HG03571 (cell line): ENCODE measurements at regions not wholly inside any gene's neighbourhood (a gene's known extent, or its start where the extent isn't known, plus 50 kb on each side); places are given as distances from the start of the nearest gene placed in this dataset.

Experiments used
- ATAC-seq: cut with Tn5 transposase; IDR thresholded peaks from one replicate; pipeline ENCODE4 v1.9.1; 2021; ENCODE audit not compliant: unreplicated experiment

- no peak for ATAC-seq
Measured at GRCh38 chr20:60868316-60868891, 383.7 kb upstream of the CDH4 start.

- ATAC-seq: no peak
Measured at GRCh38 chr20:60869087-60869486, 383.0 kb upstream of the CDH4 start.

DNA sequence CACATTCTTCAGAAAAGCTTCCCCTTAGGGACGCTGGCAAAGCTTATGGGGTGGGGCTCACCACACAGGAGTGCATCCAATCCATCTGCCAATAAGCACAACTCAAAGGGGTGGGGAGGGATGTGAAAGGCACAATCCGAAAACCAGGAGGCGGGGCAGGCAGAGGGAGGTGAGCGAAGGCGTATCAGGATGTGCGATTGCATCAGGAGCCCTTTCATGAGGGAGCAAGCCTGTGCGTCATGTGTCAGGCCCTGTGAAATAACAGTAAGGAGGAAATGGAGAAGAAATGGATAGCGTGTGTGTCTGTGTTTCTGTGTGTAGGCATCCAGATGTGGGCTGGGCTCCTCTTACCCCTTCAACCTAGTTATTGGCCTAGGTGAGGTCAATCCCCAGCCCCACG is 382.4 kb upstream of the CDH4 start:
- no peak for ATAC-seq

DNA sequence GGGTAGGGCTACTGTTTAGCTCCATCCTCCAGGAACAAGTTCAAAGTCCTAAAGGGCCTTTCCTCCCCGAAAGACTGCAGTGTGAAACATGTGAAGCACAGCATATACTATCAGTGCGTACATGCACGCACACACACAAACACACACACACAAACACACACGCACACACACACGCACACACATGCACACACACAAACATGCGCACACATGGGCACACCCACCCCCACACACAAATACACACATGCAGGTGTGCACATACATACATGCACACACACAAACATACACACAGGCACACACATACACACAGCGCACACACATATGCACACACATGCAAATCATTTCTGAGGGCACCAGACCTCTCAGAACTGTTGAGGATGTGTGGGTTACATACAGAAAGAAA is 382.0 kb upstream of the CDH4 start:
- no peak for ATAC-seq

DNA sequence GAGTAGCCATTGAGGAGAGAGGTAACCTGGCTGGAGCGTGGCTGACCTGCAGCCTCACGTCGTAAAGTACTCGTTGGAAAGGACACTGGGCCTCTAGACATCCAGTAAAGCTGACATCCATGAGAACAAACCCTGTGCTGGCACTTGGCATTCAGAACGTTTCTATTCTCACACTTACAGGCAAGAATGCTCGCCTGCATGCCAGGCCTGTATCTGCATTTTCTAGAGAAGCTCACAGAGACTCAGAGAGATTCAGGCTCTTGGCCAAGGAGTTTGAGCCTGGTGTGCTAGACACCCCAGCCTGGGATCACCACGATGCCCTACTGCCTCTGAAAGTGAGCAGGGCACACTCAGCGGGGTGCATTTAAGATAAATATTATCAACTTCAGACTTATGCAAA is 379.8 kb upstream of the CDH4 start:
- no peak for ATAC-seq

DNA sequence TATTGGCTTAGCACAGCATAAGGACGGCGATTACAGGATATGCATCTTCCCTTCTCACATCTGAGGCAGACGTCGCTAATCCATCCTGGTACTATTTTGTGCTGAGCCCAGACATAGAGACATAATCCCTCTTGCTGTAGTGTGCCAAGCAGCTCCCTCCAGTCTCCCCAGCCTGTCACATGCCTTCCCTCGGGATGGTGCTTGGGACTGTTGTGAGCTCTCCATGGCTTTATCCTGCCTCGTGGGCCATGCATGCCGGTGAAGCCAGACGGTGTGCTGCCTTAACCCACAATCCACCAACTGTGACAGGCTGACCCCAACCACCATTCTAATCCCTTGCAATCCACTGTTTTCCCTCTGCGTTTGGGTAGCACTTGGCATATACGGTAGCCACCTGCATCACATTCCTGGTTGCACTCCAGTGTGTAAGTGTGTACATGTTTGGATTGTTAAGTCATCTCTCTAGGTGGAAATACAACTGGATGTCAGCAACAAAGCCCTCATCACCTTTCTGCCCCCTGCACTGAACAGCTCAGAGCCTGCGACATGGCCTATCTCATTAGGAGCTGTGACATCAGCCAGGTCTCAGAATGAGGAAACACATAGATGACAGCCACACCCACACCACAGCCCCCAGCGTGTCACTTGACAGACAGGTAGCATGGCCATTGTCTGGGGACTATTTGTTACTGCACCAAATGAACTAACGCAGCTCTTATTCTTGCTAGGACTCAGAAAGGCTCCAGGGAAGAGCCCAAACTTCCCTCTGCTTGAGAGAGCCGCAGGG is 374.8 kb upstream of the CDH4 start:
- no peak for ATAC-seq

DNA sequence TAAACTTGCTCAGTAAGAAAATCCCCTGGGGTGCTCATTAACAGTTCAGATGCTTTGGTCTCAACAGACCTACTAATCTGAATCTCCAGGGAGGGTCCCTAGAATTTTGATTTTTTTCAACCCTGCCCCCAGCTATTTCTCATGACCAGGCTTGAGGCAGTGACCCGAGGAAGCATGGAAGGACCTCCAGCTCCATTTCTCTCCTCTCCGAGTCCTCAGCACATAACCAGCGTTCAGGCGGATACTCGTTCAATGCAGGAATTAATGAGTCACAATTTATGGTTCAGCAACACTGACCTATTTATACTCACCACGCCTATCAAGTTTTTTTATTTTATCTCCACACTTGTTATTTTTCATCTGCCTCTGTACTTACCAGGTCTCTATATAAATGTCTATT is 369.2 kb upstream of the CDH4 start:
- ATAC-seq: no peak

DNA sequence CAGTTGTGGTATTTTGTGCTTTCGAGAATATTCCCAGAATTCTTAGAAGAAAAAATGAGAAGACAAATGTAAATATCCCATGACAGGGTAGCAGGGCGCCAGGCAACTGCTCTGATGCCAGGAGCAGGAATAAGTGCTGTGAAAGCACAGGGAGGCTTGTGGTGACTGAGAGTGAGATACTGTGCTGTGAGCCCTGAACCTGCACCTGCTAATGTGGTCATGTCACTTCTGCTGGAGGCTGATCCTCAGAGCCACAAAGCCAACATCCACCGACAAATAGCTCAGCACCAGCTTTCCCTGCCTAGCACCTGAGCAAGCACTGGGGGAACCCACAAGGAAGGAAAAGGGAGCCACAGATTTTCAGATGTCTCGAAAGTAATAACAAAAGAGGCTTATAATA is 368.6 kb upstream of the CDH4 start:
- ATAC-seq: no peak

GRCh38 chr20:60884277-60884676 is 367.8 kb upstream of the CDH4 start:
- no peak for ATAC-seq

GRCh38 chr20:60888771-60889170 is 363.3 kb upstream of the CDH4 start:
- no peak for ATAC-seq

- no peak for ATAC-seq
Measured at GRCh38 chr20:60892095-60892813, 359.8 kb upstream of the CDH4 start.

DNA sequence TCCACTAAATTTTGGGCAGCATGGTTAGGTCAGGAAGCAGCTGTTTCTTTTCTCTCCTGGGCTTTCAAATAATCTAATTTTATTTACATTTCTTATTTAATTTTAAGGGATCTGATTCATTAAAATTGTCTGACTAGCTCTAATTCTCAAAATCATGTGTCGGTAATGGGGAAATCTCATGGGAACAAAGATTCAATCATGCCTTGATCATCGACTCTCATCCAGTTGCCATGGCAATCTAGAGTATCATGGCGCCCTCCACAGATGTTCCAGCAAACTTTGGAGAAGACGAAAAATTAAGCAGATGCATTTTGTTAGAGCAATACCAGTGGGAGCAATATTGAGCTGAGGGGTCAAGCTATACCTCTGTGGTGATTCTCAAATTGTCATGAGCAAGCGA is 358.0 kb upstream of the CDH4 start:
- no peak for ATAC-seq

GRCh38 chr20:60895363-60896079 is 356.5 kb upstream of the CDH4 start:
- no peak for ATAC-seq

DNA sequence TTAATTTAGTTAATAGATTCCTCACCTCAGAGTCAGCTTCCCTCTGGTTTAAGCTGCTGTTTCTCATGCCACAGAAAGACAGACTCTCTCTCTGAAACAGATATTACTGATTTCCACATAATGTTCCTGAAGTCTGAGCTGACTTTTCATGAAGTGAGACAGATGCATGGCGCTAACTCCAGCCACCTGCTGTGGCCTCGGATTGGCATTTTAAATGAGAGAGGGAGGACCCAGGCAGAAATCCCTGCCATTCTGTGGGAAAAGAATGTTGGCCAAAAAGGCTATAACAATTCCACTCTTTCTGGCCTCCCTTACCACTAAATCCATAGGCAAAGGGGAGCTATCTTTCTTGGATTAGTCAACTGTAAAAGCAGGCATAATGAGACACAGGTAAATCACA is 354.1 kb upstream of the CDH4 start:
- no peak for ATAC-seq

DNA sequence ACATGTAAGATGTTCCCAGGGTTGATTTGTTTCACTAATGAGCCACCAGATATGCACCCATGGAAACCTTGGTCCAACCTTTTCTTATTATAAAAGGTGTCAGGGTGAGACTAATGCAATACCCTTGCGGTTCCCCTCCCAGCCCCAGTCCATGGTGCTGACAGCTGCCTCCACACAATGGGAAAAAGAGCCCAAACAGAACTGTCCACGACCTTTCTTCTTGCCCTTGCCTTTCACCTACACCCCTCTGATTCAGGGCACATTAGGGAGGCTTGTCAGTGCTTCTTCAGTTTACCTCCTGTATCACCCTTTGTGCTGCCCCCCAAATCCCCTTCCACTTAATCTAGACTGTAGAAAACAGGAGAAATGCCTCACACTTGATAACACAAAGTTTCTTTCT is 352.7 kb upstream of the CDH4 start:
- no peak for ATAC-seq

DNA sequence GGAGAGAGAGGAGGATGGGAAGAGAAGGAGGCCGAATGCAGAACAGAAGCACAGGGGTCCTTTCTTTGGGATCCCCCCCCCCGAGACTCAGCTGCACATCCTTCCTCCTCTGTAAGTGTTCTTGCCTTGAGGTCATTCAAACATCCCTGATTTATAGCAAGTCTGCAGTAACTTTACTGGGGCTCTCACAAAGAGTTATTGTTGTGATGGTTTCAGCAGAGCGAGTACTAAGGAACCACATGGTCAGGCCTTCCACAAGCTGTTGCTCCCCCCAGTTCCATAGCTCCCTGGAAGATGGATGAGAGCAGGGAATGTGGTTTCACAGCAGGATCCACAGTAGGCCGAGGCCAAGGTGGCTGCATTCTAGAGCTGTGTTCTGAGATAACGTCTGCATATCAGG is 351.4 kb upstream of the CDH4 start:
- ATAC-seq: no peak

- ATAC-seq: no peak
Measured at GRCh38 chr20:60901831-60902230, 350.2 kb upstream of the CDH4 start.

DNA sequence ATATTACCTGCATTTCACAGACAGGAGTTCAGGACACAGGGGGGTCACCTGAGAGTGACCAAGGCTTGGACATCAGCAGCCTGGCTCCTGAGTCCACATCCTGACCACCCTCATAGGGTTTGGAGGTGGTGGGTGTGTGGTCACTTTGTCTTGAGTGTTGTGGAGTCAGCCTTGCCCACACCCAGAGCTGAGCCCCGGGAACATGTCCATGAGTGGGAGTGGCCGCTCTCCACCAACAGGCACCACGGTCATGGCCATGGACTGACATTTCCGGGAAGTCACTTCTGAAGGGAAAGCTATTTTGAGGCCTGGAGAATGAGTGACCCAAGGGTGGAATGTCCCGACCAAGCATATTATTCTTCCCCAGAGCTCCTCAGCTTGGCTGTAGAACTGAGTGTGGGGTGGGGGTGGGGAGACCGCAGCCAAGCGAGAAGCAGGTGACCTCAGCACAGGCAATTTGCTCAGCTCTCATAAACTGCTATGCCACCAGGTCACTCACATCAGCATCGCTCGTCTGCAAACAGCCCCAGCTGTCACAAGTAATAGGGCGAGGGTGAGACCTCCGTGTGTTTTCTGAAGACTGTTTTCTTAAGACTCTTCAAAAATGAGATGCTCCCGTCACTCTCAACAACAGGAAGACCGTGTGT is 348.6 kb upstream of the CDH4 start:
- no peak for ATAC-seq

GRCh38 chr20:60904730-60905129 is 347.3 kb upstream of the CDH4 start:
- no peak for ATAC-seq

GRCh38 chr20:60905919-60906318 is 346.1 kb upstream of the CDH4 start:
- no peak for ATAC-seq

- no peak for ATAC-seq
Measured at GRCh38 chr20:60906555-60906954, 345.5 kb upstream of the CDH4 start.
